RWPE2 (cell line): ENCODE measurements at regions not wholly inside any gene's neighbourhood (a gene's known extent, or its start where the extent isn't known, plus 50 kb on each side); places are given as distances from the start of the nearest gene placed in this dataset.
"Not testable (repeated sequence)": the region's sequence is repeated elsewhere in the genome, so short reads cannot be mapped to it uniquely, and the experiment has no call there.

ENCODE experiments used
- ATAC-seq: fragments of 200-7000 bp; cut with Tn5 transposase; 3 replicates; pipeline ENCODE4 v1.9.1; 2021; ENCODE audit warnings: low read depth
- DNase-seq: peaks from one replicate; pipeline ENCODE4 v3.0.0-alpha.2; 2020; ENCODE audit warnings: low spot score
- H3K27ac ChIP-seq: fragments of 450-650 bp; 2 replicates; pipeline ENCODE4 v1.5.1; 2017; ENCODE audit warnings: mild to moderate bottlenecking; ENCODE audit not compliant: poor library complexity, severe bottlenecking
- H3K27me3 ChIP-seq: fragments of 250-450 bp; sonication (Bioruptor Pico); 2 replicates; pipeline ENCODE4 v1.5.1; 2021; ENCODE audit warnings: mild to moderate bottlenecking, moderate library complexity; ENCODE audit not compliant: insufficient read depth, poor library complexity, severe bottlenecking
- H3K36me3 ChIP-seq: fragments of 250-450 bp; sonication (Bioruptor Pico); 2 replicates; pipeline ENCODE4 v1.5.1; 2020; ENCODE audit warnings: low read depth, mild to moderate bottlenecking, moderate library complexity
- H3K4me1 ChIP-seq: fragments of 250-450 bp; sonication (Bioruptor Pico); 2 replicates; pipeline ENCODE4 v1.5.1; 2021; ENCODE audit warnings: mild to moderate bottlenecking, moderate library complexity; ENCODE audit not compliant: insufficient read depth, poor library complexity, severe bottlenecking
- H3K4me3 ChIP-seq: fragments of 250-450 bp; sonication (Bioruptor Pico); 2 replicates; pipeline ENCODE4 v1.5.1; 2021; ENCODE audit warnings: mild to moderate bottlenecking, moderate library complexity; ENCODE audit not compliant: severe bottlenecking
- H3K9me3 ChIP-seq: fragments of 250-450 bp; sonication (Bioruptor Pico); 2 replicates; pipeline ENCODE4 v1.5.1; 2021; ENCODE audit warnings: mild to moderate bottlenecking, moderate library complexity; ENCODE audit not compliant: severe bottlenecking
- CTCF ChIP-seq: fragments of 450-650 bp; IDR thresholded peaks from one replicate; pipeline ENCODE4 v1.5.1; 2017; ENCODE audit warnings: mild to moderate bottlenecking, moderate library complexity; ENCODE audit not compliant: poor library complexity, severe bottlenecking

GRCh38 chr3:27043328-27043955, 325.7 kb downstream of the NEK10 start:
- H3K27me3 ChIP-seq, result no peaks in the 10 kb centered on the region
- no peak for TF ChIP-seq CTCF
- H3K36me3 ChIP-seq, result no peaks in the 10 kb centered on the region
- H3K9me3 ChIP-seq, result no peaks in the 10 kb centered on the region
- H3K4me1 ChIP-seq, result no peaks in the 10 kb centered on the region
- no peak overlapping the region for H3K4me3 ChIP-seq
- no peak for ATAC-seq
- no peak for DNase-seq
- H3K27ac ChIP-seq, result no peak overlapping the region

GRCh38 chr3:27044931-27045481, 324.2 kb downstream of the NEK10 start:
- ATAC-seq (no peak), DNase-seq (no peak)
- no peak for TF ChIP-seq CTCF
- Histone ChIP-seq H3K27me3 (no peaks in the 10 kb centered on the region), H3K9me3 (no peaks in the 10 kb centered on the region), H3K4me3 (no peak overlapping the region), H3K36me3 (no peaks in the 10 kb centered on the region), H3K27ac (no peak overlapping the region), H3K4me1 (no peaks in the 10 kb centered on the region)

- no peak for TF ChIP-seq CTCF
- no peak for ATAC-seq
- H3K4me1 ChIP-seq, result no peaks in the 10 kb centered on the region
- no peaks in the 10 kb centered on the region for H3K27me3 ChIP-seq
- no peak overlapping the region for H3K4me3 ChIP-seq
- no peak overlapping the region for H3K27ac ChIP-seq
- no peak for DNase-seq
- H3K9me3 ChIP-seq, result no peaks in the 10 kb centered on the region
- H3K36me3 ChIP-seq, result no peaks in the 10 kb centered on the region
Observed at GRCh38 chr3:27046351-27046750, 322.8 kb downstream of the NEK10 start.

- H3K27me3 ChIP-seq, result no peaks in the 10 kb centered on the region
- H3K9me3 ChIP-seq, result no peaks in the 10 kb centered on the region
- H3K4me3 ChIP-seq, result no peak overlapping the region
- H3K27ac ChIP-seq, result no peak overlapping the region
- no peaks in the 10 kb centered on the region for H3K4me1 ChIP-seq
- DNase-seq, result no peak
- no peaks in the 10 kb centered on the region for H3K36me3 ChIP-seq
- no peak for TF ChIP-seq CTCF
- ATAC-seq, result no peak
Observed at GRCh38 chr3:27049792-27050191, 319.4 kb downstream of the NEK10 start.

GRCh38 chr3:27051527-27051926, 317.7 kb downstream of the NEK10 start:
- not testable (repeated sequence) for H3K4me3 ChIP-seq, H3K36me3 ChIP-seq, ATAC-seq, DNase-seq, H3K9me3 ChIP-seq, H3K27ac ChIP-seq, H3K27me3 ChIP-seq, H3K4me1 ChIP-seq
